ENCODE measurements at regions not wholly inside any gene's neighbourhood (a gene's known extent, or its start where the extent isn't known, plus 50 kb on each side); places are given as distances from the start of the nearest gene placed in this dataset.

- FAIRE-seq, result no peak
- no peak for DNase-seq (ENCODE audit: extremely low spot score, insufficient read length, low read depth)
Observed at GRCh38 chr12:84692071-84692470, 220.5 kb downstream of the SLC6A15 start.

GRCh38 chr12:84691266-84691665 lies 221.3 kb downstream of the SLC6A15 start:
- DNase-seq (ENCODE audit: extremely low spot score, insufficient read length, low read depth), result no peak
- FAIRE-seq, result no peak

- DNase-seq (ENCODE audit: extremely low spot score, insufficient read length, low read depth) (no peak), FAIRE-seq (no peak)
Observed at GRCh38 chr12:84689638-84690037, 223.0 kb downstream of the SLC6A15 start.

- FAIRE-seq (no peak), DNase-seq (ENCODE audit: extremely low spot score, insufficient read length, low read depth) (no peak)
Observed at GRCh38 chr12:84685379-84685778, 227.2 kb downstream of the SLC6A15 start.

GRCh38 chr12:84676787-84677186 lies 235.8 kb downstream of the SLC6A15 start:
- no peak for DNase-seq (ENCODE audit: extremely low spot score, insufficient read length, low read depth)
- FAIRE-seq, result no peak

- FAIRE-seq (no peak), DNase-seq (ENCODE audit: extremely low spot score, insufficient read length, low read depth) (no peak)
Observed at GRCh38 chr12:84661786-84662185, 250.8 kb downstream of the SLC6A15 start.

GRCh38 chr12:84660139-84660538 lies 252.5 kb downstream of the SLC6A15 start:
- DNase-seq (ENCODE audit: extremely low spot score, insufficient read length, low read depth) (no peak), FAIRE-seq (no peak)

GRCh38 chr12:84658877-84659276 lies 253.7 kb downstream of the SLC6A15 start:
- DNase-seq (ENCODE audit: extremely low spot score, insufficient read length, low read depth) (no peak), FAIRE-seq (no peak)

- FAIRE-seq (no peak), DNase-seq (ENCODE audit: extremely low spot score, insufficient read length, low read depth) (no peak)
Observed at GRCh38 chr12:84656705-84657104, 255.9 kb downstream of the SLC6A15 start.

- no peak for FAIRE-seq
- DNase-seq (ENCODE audit: extremely low spot score, insufficient read length, low read depth), result no peak
Observed at GRCh38 chr12:84653482-84653881, 259.1 kb downstream of the SLC6A15 start.

GRCh38 chr12:84648425-84648824 lies 264.2 kb downstream of the SLC6A15 start:
- no peak for FAIRE-seq
- no peak for DNase-seq (ENCODE audit: extremely low spot score, insufficient read length, low read depth)

- FAIRE-seq, result no peak
- DNase-seq (ENCODE audit: extremely low spot score, insufficient read length, low read depth), result no peak
Observed at GRCh38 chr12:84644908-84645307, 267.7 kb downstream of the SLC6A15 start.

GRCh38 chr12:84643993-84644392 lies 268.6 kb downstream of the SLC6A15 start:
- no peak for DNase-seq (ENCODE audit: extremely low spot score, insufficient read length, low read depth)
- no peak for FAIRE-seq

- DNase-seq (ENCODE audit: extremely low spot score, insufficient read length, low read depth) (no peak), FAIRE-seq (no peak)
Observed at GRCh38 chr12:84641940-84642545, 270.6 kb downstream of the SLC6A15 start.

GRCh38 chr12:84638811-84639368 lies 273.7 kb downstream of the SLC6A15 start:
- FAIRE-seq (no peak), DNase-seq (ENCODE audit: extremely low spot score, insufficient read length, low read depth) (no peak)

- FAIRE-seq, result no peak
- DNase-seq (ENCODE audit: extremely low spot score, insufficient read length, low read depth), result no peak
Observed at GRCh38 chr12:84637926-84638325, 274.7 kb downstream of the SLC6A15 start.

GRCh38 chr12:84636801-84637290 lies 275.8 kb downstream of the SLC6A15 start:
- FAIRE-seq (no peak), DNase-seq (ENCODE audit: extremely low spot score, insufficient read length, low read depth) (no peak)

- FAIRE-seq, result no peak
- no peak for DNase-seq (ENCODE audit: extremely low spot score, insufficient read length, low read depth)
Observed at GRCh38 chr12:84634526-84634925, 278.1 kb downstream of the SLC6A15 start.

- FAIRE-seq, result no peak
Observed at GRCh38 chr12:84632556-84632955, 280.0 kb downstream of the SLC6A15 start.

GRCh38 chr12:84631020-84631419 lies 281.6 kb downstream of the SLC6A15 start:
- FAIRE-seq (no peak), DNase-seq (ENCODE audit: extremely low spot score, insufficient read length, low read depth) (no peak)

More at GRCh38 chr12:84632556-84632955, 280.0 kb downstream of the SLC6A15 start:
- no peak for DNase-seq (ENCODE audit: extremely low spot score, insufficient read length, low read depth)

GRCh38 chr12:84627593-84627992 lies 285.0 kb downstream of the SLC6A15 start:
- no peak for FAIRE-seq

GRCh38 chr12:84624601-84625000 lies 288.0 kb downstream of the SLC6A15 start:
- no peak for DNase-seq (ENCODE audit: extremely low spot score, insufficient read length, low read depth)
- no peak for FAIRE-seq

More at GRCh38 chr12:84627593-84627992, 285.0 kb downstream of the SLC6A15 start:
- no peak for DNase-seq (ENCODE audit: extremely low spot score, insufficient read length, low read depth)

Data from GM18507 (cell line).